Naive thymus-derived CD4-positive, alpha-beta T cell (primary cell): ENCODE measurements at regions not wholly inside any gene's neighbourhood (a gene's known extent, or its start where the extent isn't known, plus 50 kb on each side); places are given as distances from the start of the nearest gene placed in this dataset.

Source experiments
- ATAC-seq: fragments of 150-1000 bp; cut with Tn5 transposase; 2 replicates; pipeline ENCODE4 v1.10.0; 2021; ENCODE audit warnings: mild to moderate bottlenecking, moderate library complexity
- CTCF ChIA-PET: fragments of 350-600 bp; sonication (Branson Sonifier 250); formaldehyde crosslinking; loops from one replicate; lab custom pipeline; 2021; ENCODE audit warnings: antibody characterized with exemption; lab: Charles Lee
- POLR2A ChIA-PET: fragments of 350-600 bp; sonication (Branson Sonifier 250); formaldehyde crosslinking; loops from one replicate; lab custom pipeline; 2021; ENCODE audit warnings: antibody characterized with exemption, inconsistent platforms; lab: Charles Lee
- DNase-seq, 9 donors: peaks; one replicate each; pipeline versions ENCODE4 v3.0.0 to v3.0.0-alpha.2; 2020 to 2022; ENCODE audit warnings: mixed read lengths in 1 of 9
- H3K27ac ChIP-seq: one replicate; pipeline ENCODE4 v1.7.0; 2013; ENCODE audit warnings: mild to moderate bottlenecking, low read depth, low read length, moderate library complexity
- H3K27me3 ChIP-seq, 2 donors: one replicate each; pipeline ENCODE4 v1.7.0; 2013; ENCODE audit warnings: low read length in 2 of 2, mild to moderate bottlenecking in 2 of 2, moderate library complexity in 2 of 2; ENCODE audit not compliant: control insufficient read depth in 2 of 2, insufficient read depth in 2 of 2
- H3K36me3 ChIP-seq, 3 experiments: 1 replicate in 2 of 3; 2 replicates in 1 of 3; pipeline ENCODE4 v1.7.0; 2013; ENCODE audit warnings: low read length in 3 of 3, mild to moderate bottlenecking in 3 of 3, moderate library complexity in 1 of 3; ENCODE audit not compliant: insufficient read depth in 3 of 3, control insufficient read depth in 2 of 3
- H3K4me1 ChIP-seq, 2 donors: one replicate each; pipeline ENCODE4 v1.7.0; 2013; ENCODE audit warnings: low read length in 2 of 2, mild to moderate bottlenecking in 2 of 2, moderate library complexity in 1 of 2; ENCODE audit not compliant: control insufficient read depth in 2 of 2, insufficient read depth in 2 of 2
- H3K4me3 ChIP-seq: 2 replicates; pipeline ENCODE4 v1.7.0; 2013; ENCODE audit warnings: mild to moderate bottlenecking, low read length
- H3K9me3 ChIP-seq, 3 experiments: 1 replicate in 2 of 3; 2 replicates in 1 of 3; pipeline ENCODE4 v1.7.0; 2013; ENCODE audit warnings: low read length in 3 of 3; ENCODE audit not compliant: control insufficient read depth in 2 of 3
- H3K27ac Mint-ChIP-seq, 9 donors: one replicate each; pipeline ENCODE4 v1.8.0; 2020 to 2022; ENCODE audit warnings: mixed read lengths in 9 of 9, mild to moderate bottlenecking in 8 of 9, moderate library complexity in 5 of 9, inconsistent platforms in 2 of 9
- H3K27me3 Mint-ChIP-seq, 5 donors: one replicate each; pipeline ENCODE4 v1.8.0; 2021 to 2022; ENCODE audit warnings: mixed read lengths in 5 of 5, mild to moderate bottlenecking in 1 of 5
- H3K36me3 Mint-ChIP-seq, 5 donors: one replicate each; pipeline ENCODE4 v1.8.0; 2020 to 2022; ENCODE audit warnings: mixed read lengths in 5 of 5, mild to moderate bottlenecking in 3 of 5, inconsistent platforms in 1 of 5
- H3K4me1 Mint-ChIP-seq, 7 donors: one replicate each; pipeline ENCODE4 v1.8.0; 2020 to 2022; ENCODE audit warnings: mixed read lengths in 7 of 7, mild to moderate bottlenecking in 3 of 7, inconsistent platforms in 1 of 7
- H3K4me3 Mint-ChIP-seq, 10 donors: one replicate each; pipeline ENCODE4 v1.8.0; 2020 to 2022; ENCODE audit warnings: mild to moderate bottlenecking in 10 of 10, mixed read lengths in 10 of 10, moderate library complexity in 6 of 10, inconsistent platforms in 2 of 10
- H3K9me3 Mint-ChIP-seq, 11 donors: one replicate each; pipeline ENCODE4 v1.8.0; 2020 to 2022; ENCODE audit warnings: mixed read lengths in 11 of 11, mild to moderate bottlenecking in 4 of 11, inconsistent platforms in 1 of 11, moderate library complexity in 1 of 11
- intact Hi-C, 2 donors: fragments of 100-400 bp; cut with micrococcal nuclease; formaldehyde crosslinking; loops; one replicate each; pipeline ENCODE4 v1.15.1; 2023

GRCh38 chr20:55746723-55747122 is 258.6 kb downstream of the CBLN4 start:
- Histone ChIP-seq H3K9me3 (no peaks in the 10 kb centered on the region), H3K27ac (no peak overlapping the region), H3K4me1 (no peaks in the 10 kb centered on the region), H3K36me3 (no peaks in the 10 kb centered on the region), H3K27me3 (no peaks in the 10 kb centered on the region), H3K4me3 (no peak overlapping the region)
- Mint-ChIP-seq H3K4me3 (no peak overlapping the region), H3K27ac (no peak overlapping the region), H3K36me3 (no peaks in the 10 kb centered on the region), H3K27me3 (no peaks in the 10 kb centered on the region), H3K9me3 (peaks cover 0 to 18% (median 7%) of the 10 kb centered on the region in 11 donors), H3K4me1 (no peaks in the 10 kb centered on the region)
- ChIA-PET CTCF (no interaction called here), POLR2A (no interaction called here)
- DNase-seq = no peak
- ATAC-seq = no peak
- intact Hi-C loops = no loop called here

DNA sequence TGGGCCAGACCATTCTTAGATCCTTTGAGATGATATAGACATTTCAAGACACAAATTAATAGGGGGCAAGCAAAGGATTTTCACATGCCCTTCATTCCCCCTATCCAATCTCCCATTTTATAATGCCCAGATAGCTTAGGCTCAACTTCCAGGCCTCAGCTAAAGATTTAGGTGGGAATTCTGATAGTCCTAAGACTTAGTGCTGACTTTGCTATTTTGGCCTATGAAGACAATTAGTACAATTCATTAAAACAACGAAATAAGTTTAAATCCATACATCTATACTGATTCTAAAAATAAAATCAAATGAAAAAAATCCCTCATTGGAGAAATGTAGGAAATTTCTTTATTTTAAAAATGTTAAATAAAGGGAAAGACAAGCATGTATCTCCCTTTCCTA is 259.5 kb downstream of the CBLN4 start:
- H3K4me1 Mint-ChIP-seq = no peaks in the 10 kb centered on the region
- H3K9me3 Mint-ChIP-seq = peaks cover 0 to 18% (median 7%) of the 10 kb centered on the region in 11 donors
- H3K27ac Mint-ChIP-seq = no peak overlapping the region

GRCh38 chr20:55744896-55745295 is 260.4 kb downstream of the CBLN4 start:
- H3K9me3 Mint-ChIP-seq = peaks cover 0 to 16% (median 5%) of the 10 kb centered on the region in 11 donors
- Histone ChIP-seq H3K4me1 (no peaks in the 10 kb centered on the region), H3K9me3 (no peaks in the 10 kb centered on the region), H3K27ac (no peak overlapping the region), H3K4me3 (no peak overlapping the region), H3K27me3 (no peaks in the 10 kb centered on the region), H3K36me3 (no peaks in the 10 kb centered on the region)
- DNase-seq (no peak), ATAC-seq (no peak)
- CTCF ChIA-PET = no interaction called here
- no peaks in the 10 kb centered on the region for H3K4me1 Mint-ChIP-seq
- H3K27ac Mint-ChIP-seq = no peak overlapping the region
- intact Hi-C loops = no loop called here
- no peaks in the 10 kb centered on the region for H3K36me3 Mint-ChIP-seq
- H3K27me3 Mint-ChIP-seq = no peaks in the 10 kb centered on the region
- POLR2A ChIA-PET = no interaction called here
- no peak overlapping the region for H3K4me3 Mint-ChIP-seq

More for the DNA sequence above, 259.5 kb downstream of the CBLN4 start:
- CTCF ChIA-PET = no interaction called here
- POLR2A ChIA-PET = no interaction called here
- no peak for ATAC-seq
- H3K36me3 ChIP-seq = no peaks in the 10 kb centered on the region
- no peaks in the 10 kb centered on the region for H3K9me3 ChIP-seq
- Mint-ChIP-seq H3K4me3 (no peak overlapping the region), H3K36me3 (no peaks in the 10 kb centered on the region), H3K27me3 (no peaks in the 10 kb centered on the region)
- DNase-seq = no peak
- H3K4me3 ChIP-seq = no peak overlapping the region
- H3K27me3 ChIP-seq = no peaks in the 10 kb centered on the region
- intact Hi-C loops = no loop called here
- H3K4me1 ChIP-seq = no peaks in the 10 kb centered on the region
- H3K27ac ChIP-seq = no peak overlapping the region

GRCh38 chr20:55741801-55742200 is 263.5 kb downstream of the CBLN4 start:
- Mint-ChIP-seq H3K27me3 (no peaks in the 10 kb centered on the region), H3K9me3 (peaks cover 0 to 16% (median 5%) of the 10 kb centered on the region in 11 donors), H3K4me3 (no peak overlapping the region), H3K36me3 (no peaks in the 10 kb centered on the region), H3K27ac (no peak overlapping the region), H3K4me1 (peaks cover 0 to 1% (median 0%) of the 10 kb centered on the region in 7 donors)
- no peak for DNase-seq
- POLR2A ChIA-PET = no interaction called here
- no peak for ATAC-seq
- Histone ChIP-seq H3K9me3 (no peaks in the 10 kb centered on the region), H3K27ac (no peak overlapping the region), H3K4me1 (no peaks in the 10 kb centered on the region), H3K27me3 (no peaks in the 10 kb centered on the region), H3K4me3 (no peak overlapping the region), H3K36me3 (no peaks in the 10 kb centered on the region)
- intact Hi-C loops = no loop called here
- CTCF ChIA-PET = no interaction called here

DNA sequence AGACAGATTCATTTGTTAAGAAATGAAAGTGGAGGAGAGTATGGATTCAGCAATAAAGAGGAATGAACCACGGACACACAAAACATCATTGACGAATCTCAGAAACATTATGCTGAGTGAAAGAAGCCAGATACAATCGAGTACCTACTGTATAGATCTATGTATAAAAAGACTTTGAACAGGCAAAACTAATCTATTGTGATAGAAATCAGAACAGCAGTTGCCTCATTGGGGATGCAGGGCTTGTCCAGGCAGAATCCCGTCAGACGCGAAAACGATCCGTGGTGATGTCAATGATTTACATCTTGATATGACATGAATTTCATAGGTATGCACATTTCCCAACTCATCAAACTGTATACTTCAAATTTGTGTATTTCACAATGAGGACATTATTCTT is 265.2 kb downstream of the CBLN4 start:
- Mint-ChIP-seq H3K27ac (no peak overlapping the region), H3K36me3 (no peaks in the 10 kb centered on the region), H3K4me3 (no peak overlapping the region), H3K27me3 (no peaks in the 10 kb centered on the region), H3K4me1 (peaks cover 0 to 1% (median 0%) of the 10 kb centered on the region in 7 donors), H3K9me3 (peaks cover 0 to 13% (median 7%) of the 10 kb centered on the region in 11 donors)
- H3K27me3 ChIP-seq = no peaks in the 10 kb centered on the region
- H3K36me3 ChIP-seq = no peaks in the 10 kb centered on the region
- H3K4me1 ChIP-seq = no peaks in the 10 kb centered on the region
- H3K4me3 ChIP-seq = no peak overlapping the region
- DNase-seq (no peak), ATAC-seq (no peak)
- POLR2A ChIA-PET = no interaction called here
- H3K9me3 ChIP-seq = no peaks in the 10 kb centered on the region
- H3K27ac ChIP-seq = no peak overlapping the region
- CTCF ChIA-PET = no interaction called here
- intact Hi-C loops = no loop called here

GRCh38 chr20:55730321-55730720 is 275.0 kb downstream of the CBLN4 start:
- Mint-ChIP-seq H3K27ac (no peak overlapping the region), H3K9me3 (peaks cover under 1 to 10% (median 4%) of the 10 kb centered on the region in 11 donors), H3K27me3 (peaks cover 0 to 4% (median 0%) of the 10 kb centered on the region in 5 donors), H3K4me3 (no peak overlapping the region), H3K4me1 (no peaks in the 10 kb centered on the region), H3K36me3 (no peaks in the 10 kb centered on the region)
- H3K27me3 ChIP-seq = no peaks in the 10 kb centered on the region
- H3K36me3 ChIP-seq = no peaks in the 10 kb centered on the region
- no peak overlapping the region for H3K4me3 ChIP-seq
- no peak overlapping the region for H3K27ac ChIP-seq
- H3K9me3 ChIP-seq = no peaks in the 10 kb centered on the region
- CTCF ChIA-PET = no interaction called here
- no peaks in the 10 kb centered on the region for H3K4me1 ChIP-seq
- POLR2A ChIA-PET = no interaction called here
- intact Hi-C loops = no loop called here
- no peak for DNase-seq
- ATAC-seq = no peak

DNA sequence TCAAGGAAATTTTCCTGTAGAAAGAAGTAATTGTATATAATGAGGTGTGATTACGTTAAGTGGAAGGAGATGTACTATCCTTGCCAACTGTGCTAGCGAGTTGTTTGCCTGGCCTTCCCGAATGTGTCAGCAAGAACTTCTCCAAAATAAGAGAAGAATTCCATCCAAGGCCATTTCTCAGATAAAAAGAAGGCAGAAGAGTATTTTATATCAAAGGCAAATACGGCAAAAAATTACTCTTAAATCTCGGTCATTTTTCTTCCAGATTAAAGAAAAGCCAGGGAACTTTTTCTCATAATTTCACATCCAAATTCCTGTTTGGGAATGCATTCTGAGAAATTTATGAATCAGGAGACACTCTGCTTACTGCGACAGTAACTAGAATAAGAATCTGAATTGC is 290.6 kb downstream of the CBLN4 start:
- no peaks in the 10 kb centered on the region for H3K9me3 ChIP-seq
- no peak overlapping the region for H3K27ac ChIP-seq
- Mint-ChIP-seq H3K4me1 (no peaks in the 10 kb centered on the region), H3K27me3 (no peaks in the 10 kb centered on the region), H3K36me3 (peaks cover 0 to 4% (median 0%) of the 10 kb centered on the region in 5 donors), H3K27ac (no peak overlapping the region), H3K4me3 (no peak overlapping the region), H3K9me3 (peaks cover 2 to 30% (median 11%) of the 10 kb centered on the region in 11 donors)
- H3K27me3 ChIP-seq = no peaks in the 10 kb centered on the region
- H3K36me3 ChIP-seq = no peaks in the 10 kb centered on the region
- intact Hi-C loops = no loop called here
- POLR2A ChIA-PET = no interaction called here
- H3K4me3 ChIP-seq = no peak overlapping the region
- DNase-seq = no peak
- CTCF ChIA-PET = no interaction called here
- no peaks in the 10 kb centered on the region for H3K4me1 ChIP-seq
- no peak for ATAC-seq
